PC-3 (cell line): ENCODE measurements at regions not wholly inside any gene's neighbourhood (a gene's known extent, or its start where the extent isn't known, plus 50 kb on each side); places are given as distances from the start of the nearest gene placed in this dataset.
A peak's percentile ranks its signal among the peaks of the same experiment; 100 is the strongest.

Source experiments
- ATAC-seq: fragments of 200-7000 bp; cut with Tn5 transposase; 2 replicates; pipeline ENCODE4 v1.9.1; 2020; ENCODE audit warnings: mild to moderate bottlenecking, moderate library complexity
- BruUV-seq: library from RNA; stranded (reverse); fragments of 400-500 nt; replicated peaks from 2 replicates; lab custom pipeline; 2021; lab: Mats Ljungman, UMichigan
- CTCF ChIA-PET: fragments of 300-600 bp; sonication (Branson Sonifier 250); formaldehyde crosslinking; loops from one replicate; lab custom pipeline; 2022; ENCODE audit warnings: antibody characterized with exemption; lab: Charles Lee
- POLR2A ChIA-PET: fragments of 300-600 bp; sonication (Branson Sonifier 250); formaldehyde crosslinking; loops from one replicate; lab custom pipeline; 2022; ENCODE audit warnings: antibody characterized with exemption; ENCODE audit not compliant: unreplicated experiment; lab: Charles Lee
- DNase-seq: peaks from one replicate; pipeline ENCODE4 v3.0.0-alpha.2; 2015
- H2AFZ ChIP-seq: fragments of 300-600 bp; sonication (generic); 2 replicates; pipeline ENCODE4 v1.6.0; 2016; ENCODE audit warnings: antibody characterized with exemption, low read length
- H3F3A ChIP-seq: fragments of 300-600 bp; sonication (generic); one replicate; pipeline ENCODE4 v1.6.0; 2017; ENCODE audit warnings: antibody characterized with exemption, low read length, control low read depth, mild to moderate bottlenecking; ENCODE audit not compliant: unreplicated experiment
- H3K27ac ChIP-seq: fragments of 300-600 bp; sonication (generic); 2 replicates; pipeline ENCODE4 v1.5.1; 2016; ENCODE audit warnings: mild to moderate bottlenecking, low read length
- H3K27me3 ChIP-seq: fragments of 300-600 bp; sonication (generic); 2 replicates; pipeline ENCODE4 v1.6.1; 2016; ENCODE audit warnings: low read length, mixed read lengths
- H3K36me3 ChIP-seq: fragments of 300-600 bp; sonication (generic); 2 replicates; pipeline ENCODE4 v1.6.1; 2016; ENCODE audit warnings: low read depth, mixed run types, low read length, mixed read lengths
- H3K4me1 ChIP-seq: fragments of 300-600 bp; sonication (generic); 2 replicates; pipeline ENCODE4 v1.5.1; 2016; ENCODE audit warnings: low read length; ENCODE audit not compliant: insufficient read depth
- H3K4me2 ChIP-seq: fragments of 300-600 bp; sonication (generic); 2 replicates; pipeline ENCODE4 v1.6.0; 2016; ENCODE audit warnings: low read length
- H3K4me3 ChIP-seq: fragments of 300-600 bp; sonication (generic); 2 replicates; pipeline ENCODE4 v1.5.1; 2016; ENCODE audit warnings: mild to moderate bottlenecking, low read length, mixed read lengths
- H3K79me2 ChIP-seq: fragments of 300-600 bp; sonication (generic); 2 replicates; pipeline ENCODE4 v1.6.1; 2017; ENCODE audit warnings: low read length, mixed read lengths
- H3K9ac ChIP-seq: fragments of 300-600 bp; sonication (generic); 2 replicates; pipeline ENCODE4 v1.6.0; 2016; ENCODE audit warnings: mild to moderate bottlenecking, low read length
- H3K9me2 ChIP-seq: fragments of 300-600 bp; sonication (generic); replicated peaks from 2 replicates; pipeline ENCODE4 v1.6.1; 2016; ENCODE audit warnings: mixed run types, low read length, mixed read lengths
- H3K9me3 ChIP-seq: fragments of 300-600 bp; sonication (generic); 2 replicates; pipeline ENCODE4 v1.6.1; 2016; ENCODE audit warnings: low read length, mixed read lengths
- H4K20me1 ChIP-seq: fragments of 300-600 bp; sonication (generic); 2 replicates; pipeline ENCODE4 v1.6.1; 2016; ENCODE audit warnings: low read length, mixed read lengths
- EZH2 ChIP-seq: fragments of 300-600 bp; sonication (generic); IDR thresholded peaks from one replicate; pipeline ENCODE4 v1.6.1; 2017; ENCODE audit warnings: antibody characterized with exemption, mild to moderate bottlenecking, low read length; ENCODE audit not compliant: unreplicated experiment
- EZH2phosphoT487 ChIP-seq: fragments of 300-600 bp; sonication (generic); IDR thresholded peaks from 2 replicates; pipeline ENCODE4 v1.6.1; 2018; ENCODE audit warnings: mild to moderate bottlenecking, antibody characterized with exemption, low read length, borderline replicate concordance
- intact Hi-C: fragments of 100-400 bp; cut with micrococcal nuclease; formaldehyde crosslinking; loops from 2 replicates; pipeline ENCODE4 v1.9.0; 2023
- TF ChIP-seq, protein P1 (sequence below): fragments of 300-600 bp; sonication (generic); conservative IDR thresholded peaks from 2 replicates; pipeline ENCODE4 v1.5.1; 2017; ENCODE audit warnings: antibody characterized with exemption, low read depth, mild to moderate bottlenecking, low read length

DNA sequence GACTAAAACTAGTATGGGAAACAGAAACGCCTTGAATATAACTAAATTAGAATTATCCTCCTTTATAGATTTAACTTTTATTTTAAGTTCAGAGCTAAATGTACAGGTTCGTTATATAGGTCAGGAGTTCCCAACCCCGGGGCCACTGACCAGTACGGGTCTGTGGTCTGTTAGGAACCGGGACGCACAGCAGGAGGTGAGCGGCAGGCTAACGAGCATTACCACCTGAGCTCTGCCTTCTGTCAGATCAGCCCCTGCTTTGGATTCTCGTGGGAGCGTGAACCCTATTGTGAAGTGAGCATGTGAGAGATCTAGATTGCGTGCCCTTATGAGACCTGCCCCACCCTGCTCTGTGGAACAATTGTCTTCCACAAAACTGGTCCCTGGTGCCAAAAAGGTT is 51.0 kb downstream of the FAT4 start:
- no TSS peak for BruUV-seq
- POLR2A ChIA-PET = no interaction called here

DNA sequence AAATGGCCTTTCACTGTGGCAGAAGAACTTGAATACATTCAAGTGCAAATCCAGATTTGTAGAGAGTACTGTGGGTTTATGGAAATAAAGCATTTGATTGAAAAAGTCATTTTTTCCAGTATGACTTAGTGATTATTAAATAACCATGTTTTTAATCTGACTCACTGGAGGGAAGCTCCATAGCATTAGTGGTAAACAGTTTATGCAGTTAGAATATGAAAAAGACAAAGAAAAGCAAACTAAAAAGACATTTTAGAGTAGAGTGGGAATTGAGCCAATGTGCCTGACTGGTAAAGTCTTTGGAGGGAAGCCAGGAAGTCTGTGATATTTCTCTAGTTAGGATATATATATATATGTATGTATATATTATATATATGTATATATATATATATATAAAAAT is 53.4 kb downstream of the FAT4 start:
- Histone ChIP-seq H3K36me3 (no peaks in the 10 kb centered on the region), H3F3A (peaks cover 4% of the 10 kb centered on the region), H3K9me2 (no peaks in the 10 kb centered on the region), H3K27me3 (no peaks in the 10 kb centered on the region), H3K4me2 (peak overlapping the region; percentile 40), H3K79me2 (no peaks in the 10 kb centered on the region), H4K20me1 (no peaks in the 10 kb centered on the region), H3K9me3 (no peaks in the 10 kb centered on the region), H3K4me1 (peaks cover 20% of the 10 kb centered on the region), H3K4me3 (no peak overlapping the region), H2AFZ (no peak overlapping the region), H3K27ac (peak overlapping the region; percentile 41; the same call in 1 of the 2 replicates), H3K9ac (no peak overlapping the region)
- ChIA-PET CTCF (no interaction called here), POLR2A (no interaction called here)
- ATAC-seq (peak; percentile 51), DNase-seq (peak; percentile 65)
- no peak for TF ChIP-seq EZH2
- TF ChIP-seq EZH2phosphoT487 = no peak
- TF ChIP-seq, protein P1, sequence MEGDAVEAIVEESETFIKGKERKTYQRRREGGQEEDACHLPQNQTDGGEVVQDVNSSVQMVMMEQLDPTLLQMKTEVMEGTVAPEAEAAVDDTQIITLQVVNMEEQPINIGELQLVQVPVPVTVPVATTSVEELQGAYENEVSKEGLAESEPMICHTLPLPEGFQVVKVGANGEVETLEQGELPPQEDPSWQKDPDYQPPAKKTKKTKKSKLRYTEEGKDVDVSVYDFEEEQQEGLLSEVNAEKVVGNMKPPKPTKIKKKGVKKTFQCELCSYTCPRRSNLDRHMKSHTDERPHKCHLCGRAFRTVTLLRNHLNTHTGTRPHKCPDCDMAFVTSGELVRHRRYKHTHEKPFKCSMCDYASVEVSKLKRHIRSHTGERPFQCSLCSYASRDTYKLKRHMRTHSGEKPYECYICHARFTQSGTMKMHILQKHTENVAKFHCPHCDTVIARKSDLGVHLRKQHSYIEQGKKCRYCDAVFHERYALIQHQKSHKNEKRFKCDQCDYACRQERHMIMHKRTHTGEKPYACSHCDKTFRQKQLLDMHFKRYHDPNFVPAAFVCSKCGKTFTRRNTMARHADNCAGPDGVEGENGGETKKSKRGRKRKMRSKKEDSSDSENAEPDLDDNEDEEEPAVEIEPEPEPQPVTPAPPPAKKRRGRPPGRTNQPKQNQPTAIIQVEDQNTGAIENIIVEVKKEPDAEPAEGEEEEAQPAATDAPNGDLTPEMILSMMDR = no peak
- no TSS peak for BruUV-seq
- intact Hi-C loops = loop anchor here (2.0 to 5.0 kb wide), 2 partner anchors 21 to 359 kb away; no protein-coding TSS in a partner anchor

More for the DNA sequence above, 51.0 kb downstream of the FAT4 start:
- CTCF ChIA-PET = no interaction called here
- no peak overlapping the region for H3K27ac ChIP-seq
- no peak for TF ChIP-seq EZH2
- TF ChIP-seq EZH2phosphoT487 = no peak
- TF ChIP-seq, protein P1 = no peak
- H3K9me3 ChIP-seq = no peaks in the 10 kb centered on the region
- no peak overlapping the region for H3K4me3 ChIP-seq
- no peaks in the 10 kb centered on the region for H3K27me3 ChIP-seq
- no peak overlapping the region for H3K9ac ChIP-seq
- intact Hi-C loops = loop anchor here (5.0 kb wide), 1 partner anchor 362 kb away; no protein-coding TSS in a partner anchor
- H3K4me1 ChIP-seq = peaks cover 20% of the 10 kb centered on the region
- no peaks in the 10 kb centered on the region for H3K36me3 ChIP-seq
- H2AFZ ChIP-seq = no peak overlapping the region
- no peak for ATAC-seq
- H3K79me2 ChIP-seq = no peaks in the 10 kb centered on the region
- no peaks in the 10 kb centered on the region for H3K9me2 ChIP-seq
- H3K4me2 ChIP-seq = no peak overlapping the region
- peaks cover 4% of the 10 kb centered on the region for H3F3A ChIP-seq
- no peak for DNase-seq
- no peaks in the 10 kb centered on the region for H4K20me1 ChIP-seq

DNA sequence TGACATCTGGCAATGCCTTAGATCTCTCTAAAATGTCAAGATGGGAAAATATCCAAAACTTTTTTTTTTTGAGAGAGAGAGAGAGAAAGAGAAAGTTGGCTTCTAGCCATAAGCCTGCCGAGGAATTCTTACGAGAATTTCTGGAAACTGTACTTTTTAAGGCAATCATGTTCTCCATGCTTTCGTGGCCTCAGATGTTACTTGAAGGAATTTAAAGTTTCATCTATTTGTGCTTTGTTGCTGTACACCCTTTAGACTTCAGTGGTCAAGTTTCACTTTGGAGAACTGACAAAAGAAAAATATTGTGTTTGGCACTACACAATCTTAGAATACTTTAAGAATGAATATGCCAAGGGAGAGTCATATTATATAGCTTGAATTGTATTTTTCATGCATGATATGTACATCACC is 53.9 kb downstream of the FAT4 start:
- peak; percentile 66 for DNase-seq
- ChIA-PET CTCF (no interaction called here), POLR2A (no interaction called here)
- Histone ChIP-seq H4K20me1 (no peaks in the 10 kb centered on the region), H3K36me3 (no peaks in the 10 kb centered on the region), H3K4me2 (peak overlapping the region; percentile 73), H3F3A (peaks cover 4% of the 10 kb centered on the region), H3K4me3 (peak overlapping the region; percentile 53), H3K9me3 (no peaks in the 10 kb centered on the region), H3K9ac (no peak overlapping the region), H3K9me2 (no peaks in the 10 kb centered on the region), H3K27ac (peak overlapping the region; percentile 41), H3K4me1 (peaks cover 20% of the 10 kb centered on the region), H3K79me2 (no peaks in the 10 kb centered on the region), H2AFZ (peak overlapping the region; percentile 37; the same call in 1 of the 2 replicates), H3K27me3 (no peaks in the 10 kb centered on the region)
- peak; percentile 88 for ATAC-seq
- intact Hi-C loops = loop anchor here (2.0 to 5.0 kb wide), 2 partner anchors 20 to 359 kb away; no protein-coding TSS in a partner anchor
- no TSS peak for BruUV-seq
- TF ChIP-seq, protein P1 = no peak
